Hindlimb muscle (tissue), 1 donor: ENCODE measurements at regions not wholly inside any gene's neighbourhood (a gene's known extent, or its start where the extent isn't known, plus 50 kb on each side); places are given as distances from the start of the nearest gene placed in this dataset.

Experiments
- DNase-seq: peaks from one replicate; pipeline ENCODE4 v3.0.0-alpha.2; 2013

DNA sequence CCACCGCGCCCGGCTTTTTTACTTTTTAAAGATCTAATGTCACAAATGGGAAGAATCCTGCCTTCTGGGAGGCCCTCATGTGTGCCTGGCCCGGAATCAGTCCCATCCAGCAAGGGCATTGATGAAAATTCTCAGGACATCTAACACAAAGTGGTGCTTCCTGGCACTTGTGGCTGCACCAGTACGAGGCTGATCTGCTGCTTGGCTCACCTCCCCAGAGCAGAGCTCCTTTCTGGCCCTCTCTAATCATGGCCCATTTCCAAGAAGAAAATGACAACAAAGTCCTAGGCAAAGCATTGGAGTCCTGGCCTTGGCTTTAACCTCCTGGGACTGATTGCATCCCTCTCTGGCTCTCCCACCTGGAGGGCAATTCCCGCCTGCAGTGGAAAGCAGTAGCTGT lies 50.7 kb upstream of the SIAH1 start:
- no peak for DNase-seq

DNA sequence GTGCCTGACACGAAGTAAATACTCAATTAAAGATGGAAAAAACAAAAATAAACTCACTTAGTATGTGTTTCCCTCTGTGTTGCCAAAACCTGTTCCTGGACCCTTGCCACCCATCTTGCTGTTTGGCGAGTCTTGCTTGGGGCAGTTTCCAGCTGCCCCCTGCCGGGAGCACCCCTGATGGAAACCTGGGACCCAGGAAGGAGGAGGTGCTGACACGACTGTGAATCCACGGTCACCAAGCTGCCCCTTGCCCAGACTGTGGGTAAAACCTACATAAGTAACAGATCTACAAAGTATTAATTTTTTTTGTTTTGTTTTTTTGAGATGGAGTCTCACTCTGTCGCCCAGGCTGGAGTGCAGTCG lies 50.1 kb upstream of the SIAH1 start:
- DNase-seq = no peak
